ENCODE measurements at regions not wholly inside any gene's neighbourhood (a gene's known extent, or its start where the extent isn't known, plus 50 kb on each side); places are given as distances from the start of the nearest gene placed in this dataset.

- Histone ChIP-seq H3K9me3 (ENCODE audit: control extremely low read depth in 1 of 5, control insufficient read depth in 4 of 5, insufficient read depth in 2 of 5, low read depth in 1 of 5, low read length in 4 of 5) (no peaks in the 10 kb centered on the region), H3K4me3 (ENCODE audit: control insufficient read depth in 1 of 7, extremely low read depth in 1 of 7, insufficient read depth in 4 of 7, low read depth in 2 of 7, low read length in 6 of 7) (no peak overlapping the region), H3K4me1 (ENCODE audit: control extremely low read depth in 1 of 4, control insufficient read depth in 4 of 4, insufficient read depth in 4 of 4, low read length in 3 of 4) (peaks cover 3 to 30% (median 13%) of the 10 kb centered on the region in 4 experiments), H3K27ac (ENCODE audit: insufficient read depth in 1 of 2, low read depth in 1 of 2, low read length in 2 of 2, poor library complexity in 1 of 2, severe bottlenecking in 2 of 2) (no peak overlapping the region), H3K36me3 (ENCODE audit: control insufficient read depth in 4 of 4, insufficient read depth in 4 of 4, low read length in 3 of 4) (no peaks in the 10 kb centered on the region), H3K27me3 (replicated peaks in 2 of 5; ENCODE audit: control insufficient read depth in 4 of 5, insufficient read depth in 5 of 5, low read length in 4 of 5) (no peaks in the 10 kb centered on the region)
- peak in 1 of 3 donors; percentile 1 for DNase-seq
- POLR2A ChIA-PET, result no interaction called here
- CTCF ChIA-PET, result interaction anchor here (1.2 to 1.4 kb wide), 2 partner anchors 16 to 20 kb away, joined by 3 to 4 read pairs; no protein-coding TSS in a partner anchor
These were observed 286.8 kb downstream of the DHX35 start for GRCh38 chr20:39248862-39249485.

- Histone ChIP-seq H3K27ac (ENCODE audit: insufficient read depth in 1 of 2, low read depth in 1 of 2, low read length in 2 of 2, poor library complexity in 1 of 2, severe bottlenecking in 2 of 2) (no peak overlapping the region), H3K27me3 (replicated peaks in 2 of 5; ENCODE audit: control insufficient read depth in 4 of 5, insufficient read depth in 5 of 5, low read length in 4 of 5) (no peaks in the 10 kb centered on the region), H3K4me3 (ENCODE audit: control insufficient read depth in 1 of 7, extremely low read depth in 1 of 7, insufficient read depth in 4 of 7, low read depth in 2 of 7, low read length in 6 of 7) (no peak overlapping the region), H3K4me1 (ENCODE audit: control extremely low read depth in 1 of 4, control insufficient read depth in 4 of 4, insufficient read depth in 4 of 4, low read length in 3 of 4) (peaks cover 3 to 30% (median 13%) of the 10 kb centered on the region in 4 experiments), H3K9me3 (ENCODE audit: control extremely low read depth in 1 of 5, control insufficient read depth in 4 of 5, insufficient read depth in 2 of 5, low read depth in 1 of 5, low read length in 4 of 5) (no peaks in the 10 kb centered on the region), H3K36me3 (ENCODE audit: control insufficient read depth in 4 of 4, insufficient read depth in 4 of 4, low read length in 3 of 4) (no peaks in the 10 kb centered on the region)
- POLR2A ChIA-PET, result no interaction called here
- CTCF ChIA-PET, result interaction anchor here (1.4 kb wide), 1 partner anchor 20 kb away, joined by 4 read pairs; no protein-coding TSS in a partner anchor
- 95% methylated on average over 14 of the region's 15 CpGs for WGBS (ENCODE audit: insufficient coverage)
- no peak for DNase-seq
These were observed 286.2 kb downstream of the DHX35 start for GRCh38 chr20:39248171-39248861.

- Histone ChIP-seq H3K36me3 (ENCODE audit: control insufficient read depth in 4 of 4, insufficient read depth in 4 of 4, low read length in 3 of 4) (no peaks in the 10 kb centered on the region), H3K27me3 (replicated peaks in 2 of 5; ENCODE audit: control insufficient read depth in 4 of 5, insufficient read depth in 5 of 5, low read length in 4 of 5) (no peaks in the 10 kb centered on the region), H3K4me1 (ENCODE audit: control extremely low read depth in 1 of 4, control insufficient read depth in 4 of 4, insufficient read depth in 4 of 4, low read length in 3 of 4) (peaks cover 3 to 30% (median 13%) of the 10 kb centered on the region in 4 experiments), H3K9me3 (ENCODE audit: control extremely low read depth in 1 of 5, control insufficient read depth in 4 of 5, insufficient read depth in 2 of 5, low read depth in 1 of 5, low read length in 4 of 5) (peaks cover 0 to 2% (median 0%) of the 10 kb centered on the region in 5 experiments), H3K4me3 (ENCODE audit: control insufficient read depth in 1 of 7, extremely low read depth in 1 of 7, insufficient read depth in 4 of 7, low read depth in 2 of 7, low read length in 6 of 7) (no peak overlapping the region), H3K27ac (ENCODE audit: insufficient read depth in 1 of 2, low read depth in 1 of 2, low read length in 2 of 2, poor library complexity in 1 of 2, severe bottlenecking in 2 of 2) (no peak overlapping the region)
- POLR2A ChIA-PET, result no interaction called here
- DNase-seq, result no peak
- 87% methylated on average over 3 of the region's 4 CpGs for WGBS (ENCODE audit: insufficient coverage)
- CTCF ChIA-PET, result interaction anchor here (1.1 kb wide), 1 partner anchor 16 kb away, joined by 4 read pairs; no protein-coding TSS in a partner anchor
These were observed 284.3 kb downstream of the DHX35 start for GRCh38 chr20:39246436-39246835.

GRCh38 chr20:39245685-39246311 is 283.7 kb downstream of the DHX35 start:
- no peaks in the 10 kb centered on the region for H3K36me3 ChIP-seq (ENCODE audit: control insufficient read depth in 4 of 4, insufficient read depth in 4 of 4, low read length in 3 of 4)
- peaks cover 0 to 2% (median 0%) of the 10 kb centered on the region in 5 experiments for H3K9me3 ChIP-seq (ENCODE audit: control extremely low read depth in 1 of 5, control insufficient read depth in 4 of 5, insufficient read depth in 2 of 5, low read depth in 1 of 5, low read length in 4 of 5)
- H3K4me3 ChIP-seq (ENCODE audit: control insufficient read depth in 1 of 7, extremely low read depth in 1 of 7, insufficient read depth in 4 of 7, low read depth in 2 of 7, low read length in 6 of 7), result no peak overlapping the region
- no peaks in the 10 kb centered on the region for H3K27me3 ChIP-seq (replicated peaks in 2 of 5; ENCODE audit: control insufficient read depth in 4 of 5, insufficient read depth in 5 of 5, low read length in 4 of 5)
- peak in 2 of 3 donors; percentile 3 to 11 for DNase-seq
- ChIA-PET POLR2A (no interaction called here), CTCF (no interaction called here)
- no peak overlapping the region for H3K27ac ChIP-seq (ENCODE audit: insufficient read depth in 1 of 2, low read depth in 1 of 2, low read length in 2 of 2, poor library complexity in 1 of 2, severe bottlenecking in 2 of 2)
- H3K4me1 ChIP-seq (ENCODE audit: control extremely low read depth in 1 of 4, control insufficient read depth in 4 of 4, insufficient read depth in 4 of 4, low read length in 3 of 4), result peaks cover 3 to 26% (median 13%) of the 10 kb centered on the region in 4 experiments
- 93% methylated on average over 1 of the region's 1 CpG for WGBS (ENCODE audit: insufficient coverage)

- WGBS (ENCODE audit: insufficient coverage), result 100% methylated on average over 1 of the region's 1 CpG
- POLR2A ChIA-PET, result no interaction called here
- DNase-seq, result no peak
- CTCF ChIA-PET, result interaction anchor here (0.6 kb wide), 1 partner anchor 1375 kb away, joined by 3 read pairs; no protein-coding TSS in a partner anchor
- Histone ChIP-seq H3K27me3 (replicated peaks in 2 of 5; ENCODE audit: control insufficient read depth in 4 of 5, insufficient read depth in 5 of 5, low read length in 4 of 5) (no peaks in the 10 kb centered on the region), H3K36me3 (ENCODE audit: control insufficient read depth in 4 of 4, insufficient read depth in 4 of 4, low read length in 3 of 4) (no peaks in the 10 kb centered on the region), H3K4me1 (ENCODE audit: control extremely low read depth in 1 of 4, control insufficient read depth in 4 of 4, insufficient read depth in 4 of 4, low read length in 3 of 4) (peaks cover 0 to 10% (median 6%) of the 10 kb centered on the region in 4 experiments), H3K9me3 (ENCODE audit: control extremely low read depth in 1 of 5, control insufficient read depth in 4 of 5, insufficient read depth in 2 of 5, low read depth in 1 of 5, low read length in 4 of 5) (peaks cover 0 to 2% (median 0%) of the 10 kb centered on the region in 5 experiments), H3K27ac (ENCODE audit: insufficient read depth in 1 of 2, low read depth in 1 of 2, low read length in 2 of 2, poor library complexity in 1 of 2, severe bottlenecking in 2 of 2) (no peak overlapping the region), H3K4me3 (ENCODE audit: control insufficient read depth in 1 of 7, extremely low read depth in 1 of 7, insufficient read depth in 4 of 7, low read depth in 2 of 7, low read length in 6 of 7) (no peak overlapping the region)
These were observed 281.8 kb downstream of the DHX35 start for GRCh38 chr20:39243962-39244361.

GRCh38 chr20:39242614-39243013 is 280.5 kb downstream of the DHX35 start:
- Histone ChIP-seq H3K27ac (ENCODE audit: insufficient read depth in 1 of 2, low read depth in 1 of 2, low read length in 2 of 2, poor library complexity in 1 of 2, severe bottlenecking in 2 of 2) (no peak overlapping the region), H3K27me3 (replicated peaks in 2 of 5; ENCODE audit: control insufficient read depth in 4 of 5, insufficient read depth in 5 of 5, low read length in 4 of 5) (no peaks in the 10 kb centered on the region), H3K9me3 (ENCODE audit: control extremely low read depth in 1 of 5, control insufficient read depth in 4 of 5, insufficient read depth in 2 of 5, low read depth in 1 of 5, low read length in 4 of 5) (peaks cover 0 to 2% (median 0%) of the 10 kb centered on the region in 5 experiments), H3K4me1 (ENCODE audit: control extremely low read depth in 1 of 4, control insufficient read depth in 4 of 4, insufficient read depth in 4 of 4, low read length in 3 of 4) (peaks cover 0 to 9% (median 4%) of the 10 kb centered on the region in 4 experiments), H3K4me3 (ENCODE audit: control insufficient read depth in 1 of 7, extremely low read depth in 1 of 7, insufficient read depth in 4 of 7, low read depth in 2 of 7, low read length in 6 of 7) (no peak overlapping the region), H3K36me3 (ENCODE audit: control insufficient read depth in 4 of 4, insufficient read depth in 4 of 4, low read length in 3 of 4) (no peaks in the 10 kb centered on the region)
- POLR2A ChIA-PET, result no interaction called here
- no peak for DNase-seq
- CTCF ChIA-PET, result interaction anchor here (1.3 kb wide), 1 partner anchor 27 kb away, joined by 3 read pairs; no protein-coding TSS in a partner anchor

Data from common myeloid progenitor, CD34-positive (primary cell).